GM19240 (cell line): ENCODE measurements at regions not wholly inside any gene's neighbourhood (a gene's known extent, or its start where the extent isn't known, plus 50 kb on each side); places are given as distances from the start of the nearest gene placed in this dataset.
"Not testable (repeated sequence)": the region's sequence is repeated elsewhere in the genome, so short reads cannot be mapped to it uniquely, and the experiment has no call there.

ENCODE experiments used
- DNase-seq: peaks from one replicate; pipeline ENCODE4 v3.0.0; 2011; ENCODE audit warnings: low spot score; ENCODE audit not compliant: insufficient read length

- DNase-seq = no peak
These were observed 54.3 kb upstream of the CREB3L1 start for GRCh38 chr11:46223252-46223513.

GRCh38 chr11:46222490-46223251 is 54.8 kb upstream of the CREB3L1 start:
- DNase-seq = no peak

GRCh38 chr11:46220313-46220712 is 57.1 kb upstream of the CREB3L1 start:
- no peak for DNase-seq

- no peak for DNase-seq
These were observed 60.7 kb upstream of the CREB3L1 start for GRCh38 chr11:46216765-46217089.

GRCh38 chr11:46216019-46216764 is 61.3 kb upstream of the CREB3L1 start:
- DNase-seq = no peak

- DNase-seq = no peak
These were observed 62.1 kb upstream of the CREB3L1 start for GRCh38 chr11:46215208-46215931.

- DNase-seq = no peak
These were observed 64.7 kb upstream of the CREB3L1 start for GRCh38 chr11:46212720-46213119.

GRCh38 chr11:46210856-46211255 is 66.6 kb upstream of the CREB3L1 start:
- no peak for DNase-seq

GRCh38 chr11:46210133-46210636 is 67.3 kb upstream of the CREB3L1 start:
- DNase-seq = peak; percentile 21

GRCh38 chr11:46209624-46210023 is 67.8 kb upstream of the CREB3L1 start:
- DNase-seq = not testable (repeated sequence)

GRCh38 chr11:46208803-46209202 is 68.7 kb upstream of the CREB3L1 start:
- no peak for DNase-seq

- DNase-seq = no peak
These were observed 70.2 kb upstream of the CREB3L1 start for GRCh38 chr11:46207270-46207669.

- DNase-seq = not testable (repeated sequence)
These were observed 73.0 kb upstream of the CREB3L1 start for GRCh38 chr11:46204415-46204814.

GRCh38 chr11:46203746-46204145 is 73.7 kb upstream of the CREB3L1 start:
- no peak for DNase-seq

GRCh38 chr11:46202696-46203391 is 74.6 kb upstream of the CREB3L1 start:
- no peak for DNase-seq

- DNase-seq = no peak
These were observed 75.3 kb upstream of the CREB3L1 start for GRCh38 chr11:46202149-46202548.

- no peak for DNase-seq
These were observed 76.8 kb upstream of the CREB3L1 start for GRCh38 chr11:46200537-46201281.

- no peak for DNase-seq
These were observed 77.3 kb upstream of the PHF21A start for GRCh38 chr11:46198245-46199240.

- no peak for DNase-seq
These were observed 76.2 kb upstream of the PHF21A start for GRCh38 chr11:46197421-46197820.

- no peak for DNase-seq
These were observed 66.8 kb upstream of the PHF21A start for GRCh38 chr11:46188017-46188416.
